Osteocyte (in vitro differentiated cells): ENCODE measurements at regions not wholly inside any gene's neighbourhood (a gene's known extent, or its start where the extent isn't known, plus 50 kb on each side); places are given as distances from the start of the nearest gene placed in this dataset.

Source experiments
- DNase-seq: peaks from one replicate; pipeline ENCODE4 v3.0.0; 2021; ENCODE audit warnings: mixed read lengths; ENCODE audit not compliant: unreplicated experiment; ENCODE audit errors: extremely low spot score
- H3K27ac Mint-ChIP-seq: one replicate; pipeline ENCODE4 v1.8.0; 2021; ENCODE audit warnings: mild to moderate bottlenecking, mixed read lengths; ENCODE audit not compliant: unreplicated experiment
- H3K27me3 Mint-ChIP-seq: one replicate; pipeline ENCODE4 v1.8.0; 2021; ENCODE audit warnings: mixed read lengths; ENCODE audit not compliant: unreplicated experiment
- H3K36me3 Mint-ChIP-seq: one replicate; pipeline ENCODE4 v1.8.0; 2021; ENCODE audit warnings: mixed read lengths; ENCODE audit not compliant: unreplicated experiment
- H3K4me1 Mint-ChIP-seq: one replicate; pipeline ENCODE4 v1.8.0; 2021; ENCODE audit warnings: mixed read lengths; ENCODE audit not compliant: unreplicated experiment
- H3K4me3 Mint-ChIP-seq: one replicate; pipeline ENCODE4 v1.8.0; 2021; ENCODE audit warnings: mild to moderate bottlenecking, moderate library complexity, mixed read lengths; ENCODE audit not compliant: unreplicated experiment
- H3K9me3 Mint-ChIP-seq: one replicate; pipeline ENCODE4 v1.8.0; 2021; ENCODE audit warnings: mixed read lengths; ENCODE audit not compliant: unreplicated experiment
- CTCF ChIP-seq: fragments of 200-600 bp; sonication (generic); IDR thresholded peaks from 2 replicates; pipeline ENCODE4 v1.5.0; 2021; ENCODE audit warnings: antibody characterized with exemption, mild to moderate bottlenecking, moderate library complexity

GRCh38 chr15:54962637-54963036 lies 234.1 kb downstream of the RSL24D1 start:
- TF ChIP-seq CTCF, result no peak
- no peak overlapping the region for H3K4me3 Mint-ChIP-seq
- H3K4me1 Mint-ChIP-seq, result no peaks in the 10 kb centered on the region
- no peak overlapping the region for H3K27ac Mint-ChIP-seq
- no peak for DNase-seq
- H3K36me3 Mint-ChIP-seq, result no peaks in the 10 kb centered on the region
- no peaks in the 10 kb centered on the region for H3K27me3 Mint-ChIP-seq
- peaks cover 54% of the 10 kb centered on the region for H3K9me3 Mint-ChIP-seq

DNA sequence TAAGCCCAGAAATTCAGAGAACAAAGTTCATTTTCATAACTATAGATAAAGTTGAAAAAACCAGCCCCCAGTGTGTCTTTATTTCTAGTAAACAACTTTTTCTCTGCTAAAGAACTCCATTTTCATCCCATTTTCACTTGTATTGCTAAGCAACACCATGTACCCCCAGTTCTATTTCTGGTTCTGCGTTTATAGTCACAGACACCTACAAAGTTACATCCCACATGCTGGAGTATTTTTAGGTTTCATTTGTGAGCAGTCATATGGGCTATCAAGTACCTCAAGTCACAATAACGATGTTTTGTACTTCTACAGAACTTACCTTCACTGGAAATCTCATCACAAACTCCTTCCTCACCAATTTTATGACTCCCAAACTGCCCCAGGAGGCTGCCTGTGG lies 236.5 kb downstream of the RSL24D1 start:
- TF ChIP-seq CTCF, result no peak
- Mint-ChIP-seq H3K36me3 (no peaks in the 10 kb centered on the region), H3K4me3 (no peak overlapping the region), H3K27me3 (no peaks in the 10 kb centered on the region), H3K9me3 (peaks cover 35% of the 10 kb centered on the region), H3K27ac (no peak overlapping the region), H3K4me1 (no peaks in the 10 kb centered on the region)
- no peak for DNase-seq

DNA sequence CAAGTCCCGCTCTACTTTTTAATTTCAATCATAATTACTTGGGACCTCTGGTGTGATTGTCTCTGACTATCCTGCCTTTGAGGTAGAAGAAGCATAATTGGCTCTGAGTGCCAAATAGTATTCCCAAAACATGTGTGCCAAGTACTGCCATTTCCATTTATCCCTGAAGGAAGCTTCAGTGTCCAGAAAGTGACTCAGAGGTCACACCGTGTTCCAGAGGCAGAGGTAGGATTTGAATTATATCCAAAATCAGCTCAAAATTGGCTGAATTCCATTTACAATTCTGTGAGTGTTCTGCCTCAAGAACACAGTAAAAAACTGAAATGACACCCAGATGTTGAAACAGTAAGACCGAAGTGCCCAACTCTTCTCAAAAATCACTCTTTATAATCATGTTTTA lies 255.3 kb downstream of the RSL24D1 start:
- Mint-ChIP-seq H3K27ac (no peak overlapping the region), H3K27me3 (no peaks in the 10 kb centered on the region), H3K36me3 (no peaks in the 10 kb centered on the region), H3K9me3 (peaks cover 10% of the 10 kb centered on the region), H3K4me1 (no peaks in the 10 kb centered on the region), H3K4me3 (no peak overlapping the region)
- no peak for TF ChIP-seq CTCF
- DNase-seq, result no peak

DNA sequence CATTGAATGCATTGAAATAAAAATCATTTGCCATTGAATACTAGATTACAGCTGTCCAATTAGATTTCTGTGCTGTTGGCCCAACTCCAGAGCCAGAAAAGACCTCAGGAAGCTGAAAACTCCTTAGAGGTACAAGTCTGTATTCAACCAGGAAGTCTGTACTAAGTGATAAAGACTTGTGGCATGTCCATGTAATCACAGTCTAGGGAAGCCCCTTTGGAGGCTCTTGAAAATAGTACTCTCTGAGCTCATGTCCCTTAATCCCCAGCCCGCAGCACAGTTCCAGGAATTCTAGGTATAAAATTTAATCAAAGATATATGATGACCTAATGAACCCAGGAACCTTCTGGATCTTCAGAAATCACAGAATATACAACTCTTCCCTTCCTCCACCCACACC lies 279.4 kb downstream of the RSL24D1 start:
- H3K4me1 Mint-ChIP-seq, result no peaks in the 10 kb centered on the region
- H3K9me3 Mint-ChIP-seq, result peaks cover 23% of the 10 kb centered on the region
- no peak for TF ChIP-seq CTCF
- no peaks in the 10 kb centered on the region for H3K27me3 Mint-ChIP-seq
- no peaks in the 10 kb centered on the region for H3K36me3 Mint-ChIP-seq
- DNase-seq, result no peak
- H3K4me3 Mint-ChIP-seq, result no peak overlapping the region
- H3K27ac Mint-ChIP-seq, result no peak overlapping the region

DNA sequence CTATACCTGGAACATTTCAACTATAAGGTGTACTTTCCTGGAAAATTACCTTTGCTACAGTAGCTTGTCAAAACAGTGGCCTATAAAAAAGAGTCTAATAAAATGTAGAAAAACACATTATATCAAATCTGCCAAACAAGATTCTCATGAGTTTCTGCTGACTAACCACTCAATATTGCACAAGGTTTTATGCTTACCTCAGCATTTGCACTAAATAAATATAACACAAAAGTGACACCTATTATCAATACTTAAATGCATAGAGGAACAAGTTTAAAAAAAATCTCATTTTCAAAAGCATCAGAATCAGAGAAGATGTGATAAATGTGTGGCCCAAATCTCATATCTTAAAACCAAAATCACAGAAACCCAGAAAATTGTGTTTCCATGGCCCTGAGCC lies 281.4 kb downstream of the RSL24D1 start:
- no peak for TF ChIP-seq CTCF
- Mint-ChIP-seq H3K27ac (no peak overlapping the region), H3K9me3 (peaks cover 14% of the 10 kb centered on the region), H3K4me3 (no peak overlapping the region), H3K36me3 (no peaks in the 10 kb centered on the region), H3K4me1 (no peaks in the 10 kb centered on the region), H3K27me3 (no peaks in the 10 kb centered on the region)
- DNase-seq, result no peak
